Ishikawa (cell line): ENCODE measurements at regions not wholly inside any gene's neighbourhood (a gene's known extent, or its start where the extent isn't known, plus 50 kb on each side); places are given as distances from the start of the nearest gene placed in this dataset.

Source experiments
- CEBPB ChIP-seq: IDR thresholded peaks from 2 replicates; pipeline ENCODE4 v1.6.1; 2012
- CREB1 ChIP-seq: IDR thresholded peaks from 2 replicates; pipeline ENCODE4 v1.6.1; 2012; ENCODE audit warnings: low read depth
- EGR1 ChIP-seq: IDR thresholded peaks from 2 replicates; pipeline ENCODE4 v1.6.1; 2012
- FOXM1 ChIP-seq: IDR thresholded peaks from 2 replicates; pipeline ENCODE4 v1.6.1; 2012; ENCODE audit warnings: low read depth, borderline replicate concordance
- MAX ChIP-seq: IDR thresholded peaks from 2 replicates; pipeline ENCODE4 v1.6.1; 2012
- RAD21 ChIP-seq: IDR thresholded peaks from 2 replicates; pipeline ENCODE4 v1.6.1; 2012; ENCODE audit warnings: low read depth
- REST ChIP-seq: IDR thresholded peaks from 2 replicates; pipeline ENCODE4 v1.6.1; 2012; ENCODE audit warnings: low read depth, mild to moderate bottlenecking
- TAF1 ChIP-seq: IDR thresholded peaks from 2 replicates; pipeline ENCODE4 v1.6.1; 2012; ENCODE audit warnings: low read depth, mild to moderate bottlenecking
- TCF12 ChIP-seq: IDR thresholded peaks from 2 replicates; pipeline ENCODE4 v1.6.1; 2012; ENCODE audit warnings: low read depth
- TEAD4 ChIP-seq: IDR thresholded peaks from 2 replicates; pipeline ENCODE4 v1.6.1; 2012
- USF1 ChIP-seq: IDR thresholded peaks from 2 replicates; pipeline ENCODE4 v1.6.1; 2012
- YY1 ChIP-seq: IDR thresholded peaks from 2 replicates; pipeline ENCODE4 v1.6.1; 2012; ENCODE audit warnings: low read depth
- ZBTB7A ChIP-seq: IDR thresholded peaks from 2 replicates; pipeline ENCODE4 v1.6.1; 2012; ENCODE audit warnings: low read depth

DNA sequence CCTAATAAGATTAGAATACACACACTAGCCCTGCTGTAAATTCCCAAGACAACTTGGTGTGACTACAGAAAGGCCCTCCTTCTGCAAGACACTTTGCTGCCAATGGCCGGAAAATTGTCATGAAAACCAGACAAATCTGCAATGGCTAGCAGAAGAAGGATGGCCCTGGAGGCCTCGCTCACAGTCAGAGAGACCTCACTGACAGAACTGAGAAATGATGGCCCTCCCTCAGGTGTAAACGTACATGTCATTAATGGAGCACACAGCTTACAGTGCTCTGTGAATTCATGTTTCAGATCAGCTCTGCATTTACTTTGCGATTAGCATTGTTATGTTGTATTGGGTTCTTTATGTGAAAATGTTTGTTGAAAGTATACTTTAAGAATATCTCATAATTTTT, 202.9 kb upstream of the N4BP1 start:
- no peak for TF ChIP-seq TAF1
- no peak for TF ChIP-seq RAD21
- TF ChIP-seq USF1, result no peak
- no peak for TF ChIP-seq CEBPB
- TF ChIP-seq FOXM1, result no peak
- no peak for TF ChIP-seq MAX
- TF ChIP-seq EGR1, result no peak
- no peak for TF ChIP-seq REST
- TF ChIP-seq CREB1, result no peak
- TF ChIP-seq YY1, result no peak
- TF ChIP-seq ZBTB7A, result no peak
- TF ChIP-seq TEAD4, result no peak
- no peak for TF ChIP-seq TCF12
